ENCODE measurements at regions not wholly inside any gene's neighbourhood (a gene's known extent, or its start where the extent isn't known, plus 50 kb on each side); places are given as distances from the start of the nearest gene placed in this dataset.

DNA sequence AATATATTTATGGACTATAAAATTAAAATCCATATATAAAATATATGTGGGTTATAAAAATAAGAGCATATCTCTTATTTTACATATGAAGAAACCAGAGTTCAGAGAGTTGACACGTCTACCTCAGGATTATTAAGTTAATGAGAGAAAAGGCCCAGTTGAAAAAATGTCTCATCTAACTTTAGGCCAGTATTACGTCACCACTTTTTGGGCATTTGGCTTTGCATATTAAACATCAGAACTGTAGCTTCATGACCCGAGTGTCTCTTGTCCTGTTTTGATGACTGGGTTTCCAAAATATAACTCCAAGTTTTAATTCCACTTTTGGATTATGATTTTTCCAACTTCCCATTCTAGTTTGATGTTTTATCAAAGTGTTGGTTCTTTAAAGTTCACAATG lies 1026.1 kb downstream of the SLC6A15 start:
- TF ChIP-seq POLR2A (IDR thresholded peaks at IDR 0.05) (no peak), EP300 (IDR thresholded peaks at IDR 0.05) (no peak), POLR2AphosphoS5 (IDR thresholded peaks at IDR 0.05) (no peak)
- TF ChIP-seq, protein P1, sequence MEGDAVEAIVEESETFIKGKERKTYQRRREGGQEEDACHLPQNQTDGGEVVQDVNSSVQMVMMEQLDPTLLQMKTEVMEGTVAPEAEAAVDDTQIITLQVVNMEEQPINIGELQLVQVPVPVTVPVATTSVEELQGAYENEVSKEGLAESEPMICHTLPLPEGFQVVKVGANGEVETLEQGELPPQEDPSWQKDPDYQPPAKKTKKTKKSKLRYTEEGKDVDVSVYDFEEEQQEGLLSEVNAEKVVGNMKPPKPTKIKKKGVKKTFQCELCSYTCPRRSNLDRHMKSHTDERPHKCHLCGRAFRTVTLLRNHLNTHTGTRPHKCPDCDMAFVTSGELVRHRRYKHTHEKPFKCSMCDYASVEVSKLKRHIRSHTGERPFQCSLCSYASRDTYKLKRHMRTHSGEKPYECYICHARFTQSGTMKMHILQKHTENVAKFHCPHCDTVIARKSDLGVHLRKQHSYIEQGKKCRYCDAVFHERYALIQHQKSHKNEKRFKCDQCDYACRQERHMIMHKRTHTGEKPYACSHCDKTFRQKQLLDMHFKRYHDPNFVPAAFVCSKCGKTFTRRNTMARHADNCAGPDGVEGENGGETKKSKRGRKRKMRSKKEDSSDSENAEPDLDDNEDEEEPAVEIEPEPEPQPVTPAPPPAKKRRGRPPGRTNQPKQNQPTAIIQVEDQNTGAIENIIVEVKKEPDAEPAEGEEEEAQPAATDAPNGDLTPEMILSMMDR (IDR thresholded peaks at IDR 0.05) = no peak

Measured in sigmoid colon (tissue), 4 donors.